ENCODE measurements at regions not wholly inside any gene's neighbourhood (a gene's known extent, or its start where the extent isn't known, plus 50 kb on each side); places are given as distances from the start of the nearest gene placed in this dataset.

DNA sequence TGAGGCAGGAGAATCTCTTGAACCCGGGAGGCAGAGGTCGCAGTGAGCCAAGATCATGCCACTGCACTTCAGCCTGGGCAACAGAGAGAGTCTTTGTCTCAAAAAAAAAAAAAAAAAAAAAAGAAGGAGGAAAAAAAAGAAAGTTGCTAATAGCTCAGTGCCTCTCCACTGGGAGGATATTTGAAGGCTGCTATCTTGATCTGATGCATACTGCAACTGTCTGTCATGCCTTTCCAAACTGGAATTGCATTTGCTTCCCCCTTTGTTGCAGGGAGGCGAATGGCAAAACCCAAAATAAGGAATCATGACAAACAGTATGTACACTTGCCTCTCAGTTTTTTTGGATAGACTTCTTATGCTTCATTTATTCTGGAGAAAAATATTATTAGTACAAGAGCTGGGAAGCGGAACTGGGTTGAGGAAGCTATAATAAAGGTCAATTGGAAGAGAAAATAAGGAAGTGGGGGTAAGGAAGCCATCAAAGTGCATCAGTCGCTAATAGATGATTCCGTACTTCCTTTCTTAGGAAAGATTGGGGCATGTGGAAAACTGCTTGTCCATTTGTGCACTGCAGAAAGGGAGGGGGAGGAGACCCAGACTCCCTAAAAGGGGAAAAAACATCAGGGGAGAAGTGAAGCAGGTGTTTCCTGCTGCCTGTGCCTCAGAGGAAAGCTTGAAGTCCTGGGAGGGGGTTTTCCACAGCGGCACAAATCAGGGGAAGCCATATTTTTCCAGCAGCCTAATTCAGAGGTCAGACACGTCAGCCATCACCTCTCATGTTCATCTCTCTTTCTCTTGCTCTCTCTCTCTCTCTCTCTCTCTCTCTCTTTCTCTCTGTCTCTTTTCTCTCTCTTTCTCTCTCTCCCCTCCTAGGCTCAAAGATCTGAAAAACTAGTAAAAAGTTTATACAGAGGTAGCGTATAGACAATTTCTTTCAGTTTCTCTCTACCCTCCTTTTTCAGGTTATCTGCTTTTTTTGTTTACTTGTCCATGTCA lies 301.4 kb upstream of the TNP1 start:
- DNase-seq (ENCODE audit: low read depth, low spot score) (no peak), ATAC-seq (no peak)
- CTCF ChIA-PET, result interaction anchor here (0.7 kb wide), 1 partner anchor 571 kb away, joined by 4 read pairs; no protein-coding TSS in a partner anchor
- H3K27ac ChIP-seq (ENCODE audit: low read length), result no peak overlapping the region
- BruUV-seq (replicated peaks), result no TSS peak
- no peaks in the 10 kb centered on the region for H3K4me1 ChIP-seq (ENCODE audit: control insufficient read depth, insufficient read depth, low read length)
- H3K9me3 ChIP-seq (ENCODE audit: control insufficient read depth, insufficient read depth, low read depth, low read length), result no peaks in the 10 kb centered on the region
- in situ Hi-C loops (cut with HindIII; ENCODE audit: low pct_unique_long_range_greater_than_20kb, low sequenced_read_pairs) (no loop called here), intact Hi-C loops (cut with micrococcal nuclease; ENCODE audit: unreplicated experiment) (no loop called here)
- TF ChIP-seq TCF7L2 (IDR thresholded peaks at IDR 0.05; ENCODE audit: low read depth, low read length) (no peak), SIN3A (IDR thresholded peaks at IDR 0.05; ENCODE audit: borderline replicate concordance, insufficient read depth, low read depth, low read length) (no peak)
- H3K27me3 ChIP-seq (ENCODE audit: control insufficient read depth, insufficient read depth, low read length), result no peaks in the 10 kb centered on the region
- no peak overlapping the region for H3K4me3 ChIP-seq (ENCODE audit: low read depth in 2 of 2, low read length in 2 of 2)
- no peaks in the 10 kb centered on the region for H3K36me3 ChIP-seq (ENCODE audit: control insufficient read depth, insufficient read depth, low read length)
- POLR2A ChIA-PET, result interaction anchor here (0.7 kb wide), 1 partner anchor 29 kb away, joined by 3 read pairs; no protein-coding TSS in a partner anchor

DNA sequence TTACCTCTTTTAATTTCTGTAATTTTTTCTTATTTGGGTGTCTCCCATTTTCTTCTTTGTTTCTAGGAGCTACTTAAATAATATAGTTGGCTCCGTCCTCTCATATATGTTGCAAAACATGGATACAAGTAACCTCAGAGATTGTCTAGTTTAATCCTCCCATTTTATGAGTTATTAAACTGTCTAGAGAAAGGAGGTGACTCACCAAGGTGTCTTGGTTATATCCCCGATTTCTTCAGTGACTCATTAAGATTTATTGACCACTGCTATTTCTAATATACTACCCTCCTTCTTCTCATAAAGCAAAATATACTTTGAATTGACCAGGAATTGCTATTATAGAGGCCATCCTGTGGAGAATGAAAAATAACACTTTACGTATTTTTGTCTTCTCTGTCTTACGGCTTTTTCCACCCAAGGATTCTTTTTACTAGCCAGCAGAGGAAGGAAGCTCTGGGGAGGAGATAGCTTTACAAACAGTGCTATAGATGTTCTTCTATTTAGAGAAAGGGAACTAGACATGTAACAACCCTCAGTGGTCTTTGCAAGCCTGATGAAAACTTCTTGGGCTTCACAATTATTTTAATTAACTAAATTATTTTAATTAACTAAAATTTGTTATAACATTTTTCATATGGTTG lies 300.4 kb upstream of the TNP1 start:
- Histone ChIP-seq H3K9me3 (ENCODE audit: control insufficient read depth, insufficient read depth, low read depth, low read length) (no peaks in the 10 kb centered on the region), H3K4me1 (ENCODE audit: control insufficient read depth, insufficient read depth, low read length) (no peaks in the 10 kb centered on the region), H3K27me3 (ENCODE audit: control insufficient read depth, insufficient read depth, low read length) (no peaks in the 10 kb centered on the region), H3K36me3 (ENCODE audit: control insufficient read depth, insufficient read depth, low read length) (no peaks in the 10 kb centered on the region), H3K4me3 (ENCODE audit: low read depth in 2 of 2, low read length in 2 of 2) (no peak overlapping the region), H3K27ac (ENCODE audit: low read length) (no peak overlapping the region)
- ATAC-seq (no peak), DNase-seq (ENCODE audit: low read depth, low spot score) (no peak)
- TF ChIP-seq TCF7L2 (IDR thresholded peaks at IDR 0.05; ENCODE audit: low read depth, low read length), result no peak
- TF ChIP-seq POLR2AphosphoS5 (IDR thresholded peaks at IDR 0.05; ENCODE audit: low read depth, low read length), result no peak
- no peak for TF ChIP-seq CTCF (IDR thresholded peaks at IDR 0.05)
- CTCF ChIA-PET, result no interaction called here
- BruUV-seq (replicated peaks), result no TSS peak
- in situ Hi-C loops (cut with HindIII; ENCODE audit: low pct_unique_long_range_greater_than_20kb, low sequenced_read_pairs), result no loop called here
- POLR2A ChIA-PET, result interaction anchor here (0.7 kb wide), 1 partner anchor 28 kb away, joined by 3 read pairs; no protein-coding TSS in a partner anchor
- intact Hi-C loops (cut with micrococcal nuclease; ENCODE audit: unreplicated experiment), result no loop called here

DNA sequence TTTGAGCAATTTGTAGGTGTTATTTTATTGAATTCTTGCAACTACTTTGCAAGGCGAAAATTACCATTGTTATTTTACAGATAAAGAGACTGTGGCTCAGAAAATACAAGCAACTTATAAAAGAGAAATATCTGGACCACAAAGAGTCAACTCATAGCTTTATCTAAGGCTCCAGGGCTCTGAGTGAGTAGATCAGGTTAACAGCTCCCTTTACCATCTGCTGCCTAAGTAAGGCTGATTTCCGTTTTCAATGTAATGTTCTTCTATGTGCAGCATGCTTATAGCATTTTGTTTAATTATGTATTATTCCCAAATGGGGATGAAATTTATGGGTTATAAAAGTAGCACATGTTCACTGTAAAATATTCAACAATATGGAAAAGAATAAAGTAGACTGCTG lies 299.1 kb upstream of the TNP1 start:
- ChIA-PET POLR2A (no interaction called here), CTCF (no interaction called here)
- Histone ChIP-seq H3K36me3 (ENCODE audit: control insufficient read depth, insufficient read depth, low read length) (no peaks in the 10 kb centered on the region), H3K27me3 (ENCODE audit: control insufficient read depth, insufficient read depth, low read length) (no peaks in the 10 kb centered on the region), H3K9me3 (ENCODE audit: control insufficient read depth, insufficient read depth, low read depth, low read length) (no peaks in the 10 kb centered on the region), H3K4me3 (ENCODE audit: low read depth in 2 of 2, low read length in 2 of 2) (no peak overlapping the region), H3K4me1 (ENCODE audit: control insufficient read depth, insufficient read depth, low read length) (no peaks in the 10 kb centered on the region), H3K27ac (ENCODE audit: low read length) (no peak overlapping the region)
- no peak for ATAC-seq
- in situ Hi-C loops (cut with HindIII; ENCODE audit: low pct_unique_long_range_greater_than_20kb, low sequenced_read_pairs), result no loop called here
- no peak for DNase-seq (ENCODE audit: low read depth, low spot score)
- no TSS peak for BruUV-seq (replicated peaks)
- intact Hi-C loops (cut with micrococcal nuclease; ENCODE audit: unreplicated experiment), result no loop called here
- no peak for TF ChIP-seq TCF7L2 (IDR thresholded peaks at IDR 0.05; ENCODE audit: low read depth, low read length)
- TF ChIP-seq CTCF (IDR thresholded peaks at IDR 0.05), result no peak
- TF ChIP-seq POLR2AphosphoS5 (IDR thresholded peaks at IDR 0.05; ENCODE audit: low read depth, low read length), result no peak
- TF ChIP-seq, protein P1, sequence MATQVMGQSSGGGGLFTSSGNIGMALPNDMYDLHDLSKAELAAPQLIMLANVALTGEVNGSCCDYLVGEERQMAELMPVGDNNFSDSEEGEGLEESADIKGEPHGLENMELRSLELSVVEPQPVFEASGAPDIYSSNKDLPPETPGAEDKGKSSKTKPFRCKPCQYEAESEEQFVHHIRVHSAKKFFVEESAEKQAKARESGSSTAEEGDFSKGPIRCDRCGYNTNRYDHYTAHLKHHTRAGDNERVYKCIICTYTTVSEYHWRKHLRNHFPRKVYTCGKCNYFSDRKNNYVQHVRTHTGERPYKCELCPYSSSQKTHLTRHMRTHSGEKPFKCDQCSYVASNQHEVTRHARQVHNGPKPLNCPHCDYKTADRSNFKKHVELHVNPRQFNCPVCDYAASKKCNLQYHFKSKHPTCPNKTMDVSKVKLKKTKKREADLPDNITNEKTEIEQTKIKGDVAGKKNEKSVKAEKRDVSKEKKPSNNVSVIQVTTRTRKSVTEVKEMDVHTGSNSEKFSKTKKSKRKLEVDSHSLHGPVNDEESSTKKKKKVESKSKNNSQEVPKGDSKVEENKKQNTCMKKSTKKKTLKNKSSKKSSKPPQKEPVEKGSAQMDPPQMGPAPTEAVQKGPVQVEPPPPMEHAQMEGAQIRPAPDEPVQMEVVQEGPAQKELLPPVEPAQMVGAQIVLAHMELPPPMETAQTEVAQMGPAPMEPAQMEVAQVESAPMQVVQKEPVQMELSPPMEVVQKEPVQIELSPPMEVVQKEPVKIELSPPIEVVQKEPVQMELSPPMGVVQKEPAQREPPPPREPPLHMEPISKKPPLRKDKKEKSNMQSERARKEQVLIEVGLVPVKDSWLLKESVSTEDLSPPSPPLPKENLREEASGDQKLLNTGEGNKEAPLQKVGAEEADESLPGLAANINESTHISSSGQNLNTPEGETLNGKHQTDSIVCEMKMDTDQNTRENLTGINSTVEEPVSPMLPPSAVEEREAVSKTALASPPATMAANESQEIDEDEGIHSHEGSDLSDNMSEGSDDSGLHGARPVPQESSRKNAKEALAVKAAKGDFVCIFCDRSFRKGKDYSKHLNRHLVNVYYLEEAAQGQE (IDR thresholded peaks at IDR 0.05; ENCODE audit: insufficient read depth in 1 of 2, low read depth in 2 of 2, low read length in 1 of 2), result no peak
- no peak for TF ChIP-seq SIN3A (IDR thresholded peaks at IDR 0.05; ENCODE audit: borderline replicate concordance, insufficient read depth, low read depth, low read length)

Data from Panc1 (cell line).